Endodermal cell (in vitro differentiated cells): ENCODE measurements at regions not wholly inside any gene's neighbourhood (a gene's known extent, or its start where the extent isn't known, plus 50 kb on each side); places are given as distances from the start of the nearest gene placed in this dataset.
A peak's percentile ranks its signal among the peaks of the same experiment; 100 is the strongest.

Source experiments
- DNase-seq: peaks from one replicate; pipeline ENCODE4 v3.0.0-alpha.2; 2017
- H3K27ac ChIP-seq: 2 replicates; pipeline ENCODE4 v1.5.1; 2013; ENCODE audit warnings: mild to moderate bottlenecking, low read depth, low read length, moderate library complexity
- H3K27me3 ChIP-seq: 2 replicates; pipeline ENCODE4 v1.6.1; 2013; ENCODE audit warnings: mild to moderate bottlenecking, low read length, moderate library complexity; ENCODE audit not compliant: insufficient read depth, control insufficient read depth, poor library complexity, severe bottlenecking
- H3K36me3 ChIP-seq: 2 replicates; pipeline ENCODE4 v1.7.0; 2013; ENCODE audit warnings: mild to moderate bottlenecking, low read length, moderate library complexity; ENCODE audit not compliant: control insufficient read depth, insufficient read depth
- H3K4me1 ChIP-seq: one replicate; pipeline ENCODE4 v1.7.0; 2013; ENCODE audit warnings: low read length; ENCODE audit not compliant: control insufficient read depth, insufficient read depth
- H3K4me3 ChIP-seq: 2 replicates; pipeline ENCODE4 v1.5.1; 2013; ENCODE audit warnings: mild to moderate bottlenecking, low read length, moderate library complexity
- H3K9ac ChIP-seq: 2 replicates; pipeline ENCODE4 v1.6.1; 2013; ENCODE audit warnings: mild to moderate bottlenecking, low read length, moderate library complexity; ENCODE audit not compliant: poor library complexity, severe bottlenecking; ENCODE audit errors: extremely low read depth
- H3K9me3 ChIP-seq: 2 replicates; pipeline ENCODE4 v1.6.1; 2013; ENCODE audit warnings: mild to moderate bottlenecking, low read length, moderate library complexity; ENCODE audit not compliant: control insufficient read depth
- H3K27ac Mint-ChIP-seq: 2 replicates; pipeline ENCODE4 v1.8.0; 2020; ENCODE audit warnings: mixed read lengths
- H3K27me3 Mint-ChIP-seq: 2 replicates; pipeline ENCODE4 v1.8.0; 2021; ENCODE audit warnings: mild to moderate bottlenecking, mixed read lengths; ENCODE audit not compliant: insufficient read depth
- H3K36me3 Mint-ChIP-seq: 2 replicates; pipeline ENCODE4 v1.8.0; 2020; ENCODE audit warnings: low read depth, mixed read lengths
- H3K4me1 Mint-ChIP-seq: 2 replicates; pipeline ENCODE4 v1.8.0; 2020; ENCODE audit warnings: mixed read lengths
- H3K4me3 Mint-ChIP-seq: 2 replicates; pipeline ENCODE4 v1.8.0; 2020; ENCODE audit warnings: mild to moderate bottlenecking, moderate library complexity, mixed read lengths
- H3K9me3 Mint-ChIP-seq: 2 replicates; pipeline ENCODE4 v1.8.0; 2020; ENCODE audit warnings: mild to moderate bottlenecking, mixed read lengths
- CTCF ChIP-seq: fragments of 200-600 bp; sonication (generic); conservative IDR thresholded peaks from 2 replicates; pipeline ENCODE4 v1.5.0; 2021; ENCODE audit warnings: antibody characterized with exemption, mild to moderate bottlenecking
- WGBS, 2 experiments: methylation state at CpG; one replicate each; pipeline versions ENCODE4 v1.1.5 to v1.1.7; 2013; ENCODE audit warnings: missing lambda C conversion rate in 2 of 2, mixed read lengths in 1 of 2; ENCODE audit not compliant: insufficient coverage in 1 of 2, insufficient read length in 1 of 2; 5-methylcytosine and 5-hydroxymethylcytosine counted together

GRCh38 chr11:8832571-8833260 is 78.3 kb upstream of the AKIP1 start:
- Histone ChIP-seq H3K9ac (no peak overlapping the region), H3K27ac (peak overlapping the region; percentile 48), H3K4me1 (peaks cover 22% of the 10 kb centered on the region), H3K36me3 (peaks cover 40% of the 10 kb centered on the region), H3K4me3 (no peak overlapping the region), H3K9me3 (no peaks in the 10 kb centered on the region), H3K27me3 (no peaks in the 10 kb centered on the region)
- H3K27ac Mint-ChIP-seq, result peak overlapping the region; percentile 90
- H3K27me3 Mint-ChIP-seq, result no peaks in the 10 kb centered on the region
- H3K9me3 Mint-ChIP-seq, result no peaks in the 10 kb centered on the region
- peaks cover 19% of the 10 kb centered on the region for H3K4me1 Mint-ChIP-seq
- DNase-seq, result peak; percentile 69
- WGBS, 2 experiments, result 68 to 79% methylated on average over 9 of the region's 9 CpGs
- no peak for TF ChIP-seq CTCF
- no peak overlapping the region for H3K4me3 Mint-ChIP-seq
- peaks cover 2% of the 10 kb centered on the region for H3K36me3 Mint-ChIP-seq

- peak; percentile 70 for DNase-seq
- no peak overlapping the region for H3K4me3 ChIP-seq
- Mint-ChIP-seq H3K4me1 (peaks cover 27% of the 10 kb centered on the region), H3K27ac (no peak overlapping the region), H3K36me3 (peaks cover 6% of the 10 kb centered on the region), H3K4me3 (no peak overlapping the region), H3K9me3 (no peaks in the 10 kb centered on the region), H3K27me3 (no peaks in the 10 kb centered on the region)
- no peak for TF ChIP-seq CTCF
- H3K9ac ChIP-seq, result no peak overlapping the region
- peak overlapping the region; percentile 51 for H3K27ac ChIP-seq
- 84 to 87% methylated on average over 4 of the region's 4 CpGs for WGBS, 2 experiments
- peaks cover 19% of the 10 kb centered on the region for H3K4me1 ChIP-seq
- no peaks in the 10 kb centered on the region for H3K27me3 ChIP-seq
- no peaks in the 10 kb centered on the region for H3K9me3 ChIP-seq
- peaks cover 30% of the 10 kb centered on the region for H3K36me3 ChIP-seq
Observed at GRCh38 chr11:8833568-8834315, 77.2 kb upstream of the AKIP1 start.

- Histone ChIP-seq H3K4me1 (peaks cover 26% of the 10 kb centered on the region), H3K9me3 (no peaks in the 10 kb centered on the region), H3K36me3 (peaks cover 23% of the 10 kb centered on the region), H3K4me3 (no peak overlapping the region), H3K9ac (no peak overlapping the region), H3K27me3 (no peaks in the 10 kb centered on the region), H3K27ac (no peak overlapping the region)
- peak; percentile 32 for TF ChIP-seq CTCF
- Mint-ChIP-seq H3K27me3 (no peaks in the 10 kb centered on the region), H3K27ac (no peak overlapping the region), H3K4me3 (no peak overlapping the region), H3K9me3 (no peaks in the 10 kb centered on the region), H3K4me1 (peaks cover 33% of the 10 kb centered on the region), H3K36me3 (peaks cover 6% of the 10 kb centered on the region)
- no peak for DNase-seq
- 88 to 89% methylated on average over 5 of the region's 5 CpGs for WGBS, 2 experiments
Observed at GRCh38 chr11:8834379-8834778, 76.6 kb upstream of the AKIP1 start.
